Astrocyte of the cerebellum (primary cell): ENCODE measurements at regions not wholly inside any gene's neighbourhood (a gene's known extent, or its start where the extent isn't known, plus 50 kb on each side); places are given as distances from the start of the nearest gene placed in this dataset.

Experiments used
- DNase-seq: peaks from one replicate; pipeline ENCODE4 v3.0.0-alpha.2; 2011; ENCODE audit warnings: low read depth
- H3K4me3 ChIP-seq: 2 replicates; pipeline ENCODE4 v1.5.1; 2011; ENCODE audit warnings: mild to moderate bottlenecking, low read depth, low read length, moderate library complexity
- in situ Hi-C: cut with HindIII; loops from 2 replicates; pipeline ENCODE4 v1.10.0; 2017; ENCODE audit warnings: low sequenced_read_pairs
- TF ChIP-seq, protein P1 (sequence below): IDR thresholded peaks from 2 replicates; pipeline ENCODE4 v1.5.1; 2012; ENCODE audit warnings: low read length, low read depth, moderate library complexity, mild to moderate bottlenecking; ENCODE audit errors: missing control alignments

DNA sequence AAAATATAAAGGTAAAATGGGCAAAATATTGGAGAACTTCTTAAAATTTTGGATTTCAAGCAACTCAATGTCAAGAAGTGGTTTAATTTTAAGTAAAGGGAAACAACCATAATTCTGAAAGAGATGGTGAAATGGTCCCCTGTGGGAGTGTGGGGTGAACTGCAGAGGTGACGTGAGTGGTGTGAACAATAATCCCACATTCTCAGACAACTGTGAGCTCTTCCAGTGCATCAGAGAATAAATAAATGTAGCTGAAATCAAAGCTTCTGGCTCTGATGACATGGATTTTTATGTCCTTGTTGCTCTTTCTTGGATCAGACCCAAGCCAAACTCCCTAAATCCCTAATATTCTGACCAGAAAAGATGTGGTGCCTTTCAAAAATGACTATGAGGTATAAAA lies 672.7 kb downstream of the ZEB2 start:
- DNase-seq = no peak
- TF ChIP-seq, protein P1, sequence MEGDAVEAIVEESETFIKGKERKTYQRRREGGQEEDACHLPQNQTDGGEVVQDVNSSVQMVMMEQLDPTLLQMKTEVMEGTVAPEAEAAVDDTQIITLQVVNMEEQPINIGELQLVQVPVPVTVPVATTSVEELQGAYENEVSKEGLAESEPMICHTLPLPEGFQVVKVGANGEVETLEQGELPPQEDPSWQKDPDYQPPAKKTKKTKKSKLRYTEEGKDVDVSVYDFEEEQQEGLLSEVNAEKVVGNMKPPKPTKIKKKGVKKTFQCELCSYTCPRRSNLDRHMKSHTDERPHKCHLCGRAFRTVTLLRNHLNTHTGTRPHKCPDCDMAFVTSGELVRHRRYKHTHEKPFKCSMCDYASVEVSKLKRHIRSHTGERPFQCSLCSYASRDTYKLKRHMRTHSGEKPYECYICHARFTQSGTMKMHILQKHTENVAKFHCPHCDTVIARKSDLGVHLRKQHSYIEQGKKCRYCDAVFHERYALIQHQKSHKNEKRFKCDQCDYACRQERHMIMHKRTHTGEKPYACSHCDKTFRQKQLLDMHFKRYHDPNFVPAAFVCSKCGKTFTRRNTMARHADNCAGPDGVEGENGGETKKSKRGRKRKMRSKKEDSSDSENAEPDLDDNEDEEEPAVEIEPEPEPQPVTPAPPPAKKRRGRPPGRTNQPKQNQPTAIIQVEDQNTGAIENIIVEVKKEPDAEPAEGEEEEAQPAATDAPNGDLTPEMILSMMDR = no peak
- in situ Hi-C loops = no loop called here
- H3K4me3 ChIP-seq = no peak overlapping the region

DNA sequence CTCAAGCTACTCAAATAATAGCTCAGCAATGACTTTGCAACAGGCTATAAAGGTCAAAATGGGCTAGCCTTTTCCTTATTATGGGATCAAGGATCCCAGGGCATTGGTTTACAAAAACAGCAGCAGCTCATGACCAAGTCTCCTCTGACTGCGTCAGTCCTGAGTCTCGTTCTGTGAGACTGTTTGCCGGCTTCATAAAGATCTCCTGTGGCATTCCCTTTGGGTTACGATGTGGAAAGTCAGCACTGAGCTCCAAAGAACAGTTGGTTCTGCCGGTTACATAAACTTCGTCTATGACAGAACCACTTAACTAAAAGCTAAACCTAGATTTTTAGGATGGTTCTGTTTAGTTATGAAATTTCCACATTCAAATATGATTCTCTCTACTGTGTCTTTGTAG lies 674.9 kb downstream of the ZEB2 start:
- H3K4me3 ChIP-seq = no peak overlapping the region
- TF ChIP-seq, protein P1 = no peak
- in situ Hi-C loops = no loop called here
- no peak for DNase-seq

- in situ Hi-C loops = no loop called here
- TF ChIP-seq, protein P1 = no peak
- DNase-seq = no peak
- no peak overlapping the region for H3K4me3 ChIP-seq
Observed at GRCh38 chr2:143843686-143844085, 676.2 kb downstream of the ZEB2 start.

DNA sequence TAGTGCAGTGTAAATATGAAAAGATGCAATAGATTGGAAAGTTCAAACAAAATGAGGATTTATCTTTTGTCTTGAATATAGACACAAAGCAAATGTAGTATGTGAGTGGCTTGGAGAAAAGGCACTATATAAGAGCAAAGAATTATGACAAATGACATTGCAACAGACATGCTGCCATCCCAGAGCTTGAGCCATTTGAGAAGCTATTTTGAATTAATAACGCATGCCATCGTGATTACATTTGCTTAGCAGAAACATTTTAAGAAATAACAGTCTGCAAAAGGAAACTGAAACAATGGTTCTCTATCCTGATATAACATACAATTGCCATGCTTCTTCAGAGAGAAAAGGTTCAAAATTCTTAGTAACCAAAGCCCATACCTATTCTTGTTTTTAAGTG lies 677.1 kb downstream of the ZEB2 start:
- DNase-seq = no peak
- TF ChIP-seq, protein P1 = no peak
- in situ Hi-C loops = no loop called here
- H3K4me3 ChIP-seq = no peak overlapping the region

GRCh38 chr2:143841935-143842334 lies 678.0 kb downstream of the ZEB2 start:
- no peak for DNase-seq

GRCh38 chr2:143840601-143841000 lies 679.3 kb downstream of the ZEB2 start:
- in situ Hi-C loops = no loop called here
- TF ChIP-seq, protein P1 = no peak
- DNase-seq = no peak
- H3K4me3 ChIP-seq = no peak overlapping the region

More at GRCh38 chr2:143841935-143842334, 678.0 kb downstream of the ZEB2 start:
- H3K4me3 ChIP-seq = no peak overlapping the region
- in situ Hi-C loops = no loop called here
- TF ChIP-seq, protein P1 = no peak

DNA sequence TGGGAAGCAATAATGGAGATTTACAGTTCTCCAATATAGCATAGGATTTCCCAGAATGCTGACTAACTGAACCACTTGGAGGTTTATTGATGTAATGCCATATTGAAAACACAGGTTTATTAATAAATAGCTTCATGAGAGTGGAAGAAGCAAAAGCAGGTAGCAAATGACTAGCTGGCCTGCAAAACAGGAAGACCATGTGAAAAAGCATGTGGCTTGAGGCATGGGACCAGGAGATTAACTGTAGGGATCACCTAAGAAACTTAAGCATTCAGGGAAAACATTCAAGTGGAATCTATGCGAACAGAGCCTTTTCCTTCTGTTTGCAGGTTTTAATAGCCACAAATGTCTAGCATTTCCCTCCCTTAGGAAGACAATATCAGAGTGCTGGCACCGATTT lies 679.7 kb downstream of the ZEB2 start:
- TF ChIP-seq, protein P1 = no peak
- no peak for DNase-seq
- in situ Hi-C loops = no loop called here
- H3K4me3 ChIP-seq = no peak overlapping the region
